Esophagus squamous epithelium (tissue), 5 donors: ENCODE measurements at regions not wholly inside any gene's neighbourhood (a gene's known extent, or its start where the extent isn't known, plus 50 kb on each side); places are given as distances from the start of the nearest gene placed in this dataset.

ENCODE experiments used
- DNase-seq: peaks from one replicate; lab custom pipeline; 2025; lab: John Stamatoyannopoulos, UW
- H3K27ac ChIP-seq, 4 donors: fragments of 200-600 bp; sonication (generic); one replicate each; pipeline ENCODE4 v1.5.1; 2016 to 2019; ENCODE audit warnings: mild to moderate bottlenecking in 1 of 4
- H3K27me3 ChIP-seq, 4 donors: fragments of 200-600 bp; sonication (generic); 1 replicate in 3 of 4; 2 replicates in 1 of 4; pipeline versions ENCODE4 v1.5.1 to v1.6.0; 2017 to 2021; ENCODE audit warnings: antibody characterized with exemption in 1 of 4
- H3K36me3 ChIP-seq, 3 donors: fragments of 200-600 bp; sonication (generic); one replicate each; pipeline ENCODE4 v1.5.1; 2016 to 2019
- H3K4me1 ChIP-seq, 3 donors: fragments of 200-600 bp; sonication (generic); one replicate each; pipeline ENCODE4 v1.5.1; 2017 to 2019
- H3K4me3 ChIP-seq, 4 donors: fragments of 200-600 bp; sonication (generic); 1 replicate in 3 of 4; 2 replicates in 1 of 4; pipeline ENCODE4 v1.5.1; 2016 to 2019; ENCODE audit warnings: mild to moderate bottlenecking in 2 of 4, moderate library complexity in 1 of 4
- H3K9me3 ChIP-seq, 3 donors: fragments of 200-600 bp; sonication (generic); one replicate each; pipeline ENCODE4 v1.5.1; 2016 to 2019
- CTCF ChIP-seq, 6 experiments: fragments of 450-650 bp in 4 of 6; fragments of 200-600 bp in 2 of 6; sonication (generic) in 2 of 6; IDR thresholded peaks; one replicate each; pipeline ENCODE4 v1.5.1; 2016 to 2019; ENCODE audit warnings: antibody characterized with exemption in 6 of 6, mild to moderate bottlenecking in 4 of 6, moderate library complexity in 4 of 6
- POLR2A ChIP-seq, 4 donors: fragments of 450-650 bp; IDR thresholded peaks; one replicate each; pipeline ENCODE4 v1.6.1; 2017; ENCODE audit warnings: antibody characterized with exemption in 4 of 4, mild to moderate bottlenecking in 4 of 4, moderate library complexity in 3 of 4
- WGBS, 2 donors: methylation state at CpG; one replicate each; pipeline ENCODE4 v1.1.5; 2018; 5-methylcytosine and 5-hydroxymethylcytosine counted together
- intact Hi-C: fragments of 100-400 bp; cut with DNase I; formaldehyde crosslinking; loops from one replicate; pipeline ENCODE4 v1.15.0; 2022
- donor health status: DM: yes; HTN: yes; CAD: no.

DNA sequence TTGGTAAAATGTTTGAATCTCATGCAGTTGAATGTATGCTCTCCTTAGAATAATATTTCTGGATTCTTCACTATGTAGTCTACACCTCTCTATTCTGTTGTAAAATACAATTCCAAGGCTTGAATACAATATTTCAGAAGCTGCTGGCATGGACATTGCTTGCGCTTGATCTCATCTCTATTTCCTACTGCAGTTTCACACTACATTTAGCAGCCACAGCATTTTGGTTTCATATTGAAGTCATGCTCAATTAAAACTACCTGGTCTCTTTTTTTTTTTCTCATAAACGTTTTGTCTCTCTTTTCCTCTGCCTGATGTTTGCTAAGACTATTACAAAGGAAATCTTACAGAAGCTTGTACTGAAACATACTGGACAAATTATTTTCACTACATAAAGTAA is 631.0 kb upstream of the TMPRSS15 start:
- no peaks in the 10 kb centered on the region for H3K9me3 ChIP-seq
- no peak for TF ChIP-seq CTCF (IDR thresholded peaks at IDR 0.05)
- no peak for TF ChIP-seq POLR2A (IDR thresholded peaks at IDR 0.05)
- DNase-seq: no peak
- H3K36me3 ChIP-seq: no peaks in the 10 kb centered on the region
- H3K4me1 ChIP-seq: no peaks in the 10 kb centered on the region
- H3K4me3 ChIP-seq: no peak overlapping the region
- H3K27me3 ChIP-seq: no peaks in the 10 kb centered on the region
- 46 to 54% methylated on average over 2 of the region's 2 CpGs for WGBS, 2 donors
- no peak overlapping the region for H3K27ac ChIP-seq
- intact Hi-C loops: no loop called here

- no peak overlapping the region for H3K4me3 ChIP-seq
- WGBS, 2 donors: 20 to 60% methylated on average over 2 of the region's 2 CpGs
- H3K27me3 ChIP-seq: no peaks in the 10 kb centered on the region
- no peaks in the 10 kb centered on the region for H3K36me3 ChIP-seq
- no peaks in the 10 kb centered on the region for H3K4me1 ChIP-seq
- TF ChIP-seq POLR2A (IDR thresholded peaks at IDR 0.05) (no peak), CTCF (IDR thresholded peaks at IDR 0.05) (no peak)
- intact Hi-C loops: no loop called here
- no peak overlapping the region for H3K27ac ChIP-seq
- DNase-seq: no peak
- H3K9me3 ChIP-seq: peaks cover 0 to 15% (median 0%) of the 10 kb centered on the region in 3 donors
Measured at GRCh38 chr21:19045876-19046275, 642.3 kb upstream of the TMPRSS15 start.

DNA sequence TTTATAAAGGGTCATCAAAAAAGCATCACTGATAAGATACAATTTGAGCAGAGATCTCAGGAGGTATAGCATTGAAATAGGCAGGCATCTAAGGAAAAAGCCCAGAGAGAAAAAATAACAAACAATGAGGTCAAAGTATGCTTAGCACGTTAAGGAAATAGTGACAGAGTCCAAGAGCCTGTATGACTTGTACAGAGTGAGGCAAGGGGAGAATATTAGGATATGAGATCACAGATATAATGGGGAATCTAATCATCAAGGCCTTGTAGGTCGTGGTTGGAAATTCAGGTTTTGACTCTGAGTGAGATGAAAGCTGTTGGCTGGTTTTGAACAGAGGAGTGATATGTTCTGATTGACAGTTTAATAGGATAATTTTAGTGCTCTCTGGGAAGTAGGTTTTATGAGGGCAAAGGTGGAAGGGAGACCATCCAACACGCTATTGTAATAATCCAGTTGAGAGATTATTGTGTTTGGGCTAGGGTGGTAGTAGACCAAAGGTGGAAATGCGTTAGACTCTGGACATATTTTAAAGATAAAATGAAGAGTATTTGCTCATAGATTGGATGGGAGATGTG is 644.6 kb upstream of the TMPRSS15 start:
- intact Hi-C loops: no loop called here
- TF ChIP-seq POLR2A (IDR thresholded peaks at IDR 0.05) (no peak), CTCF (IDR thresholded peaks at IDR 0.05) (no peak)

GRCh38 chr21:19049567-19049966 is 646.0 kb upstream of the TMPRSS15 start:
- 54 to 58% methylated on average over 4 of the region's 4 CpGs for WGBS, 2 donors
- intact Hi-C loops: no loop called here

More for the DNA sequence above, 644.6 kb upstream of the TMPRSS15 start:
- Histone ChIP-seq H3K27me3 (no peaks in the 10 kb centered on the region), H3K27ac (no peak overlapping the region), H3K9me3 (no peaks in the 10 kb centered on the region), H3K4me3 (no peak overlapping the region), H3K36me3 (no peaks in the 10 kb centered on the region), H3K4me1 (no peaks in the 10 kb centered on the region)
- WGBS, 2 donors: 43 to 45% methylated on average over 4 of the region's 4 CpGs
- DNase-seq: no peak

GRCh38 chr21:19065164-19065563 is 661.6 kb upstream of the TMPRSS15 start:
- H3K36me3 ChIP-seq: no peaks in the 10 kb centered on the region
- no peaks in the 10 kb centered on the region for H3K27me3 ChIP-seq
- no peak for DNase-seq
- H3K9me3 ChIP-seq: peaks cover 0 to 10% (median 5%) of the 10 kb centered on the region in 3 donors
- TF ChIP-seq POLR2A (IDR thresholded peaks at IDR 0.05): no peak
- intact Hi-C loops: no loop called here
- no peak overlapping the region for H3K4me3 ChIP-seq
- H3K27ac ChIP-seq: no peak overlapping the region
- 74 to 92% methylated on average over 4 to 8 of the region's 8 CpGs for WGBS, 2 donors
- H3K4me1 ChIP-seq: no peaks in the 10 kb centered on the region

More at GRCh38 chr21:19049567-19049966, 646.0 kb upstream of the TMPRSS15 start:
- H3K4me3 ChIP-seq: no peak overlapping the region
- no peak overlapping the region for H3K27ac ChIP-seq
- no peaks in the 10 kb centered on the region for H3K4me1 ChIP-seq
- no peaks in the 10 kb centered on the region for H3K27me3 ChIP-seq
- H3K9me3 ChIP-seq: no peaks in the 10 kb centered on the region
- no peaks in the 10 kb centered on the region for H3K36me3 ChIP-seq
- DNase-seq: no peak
- TF ChIP-seq POLR2A (IDR thresholded peaks at IDR 0.05) (no peak), CTCF (IDR thresholded peaks at IDR 0.05) (no peak)

- Histone ChIP-seq H3K9me3 (peaks cover 0 to 44% (median 5%) of the 10 kb centered on the region in 3 donors), H3K36me3 (no peaks in the 10 kb centered on the region), H3K4me3 (no peak overlapping the region), H3K27ac (no peak overlapping the region), H3K27me3 (no peaks in the 10 kb centered on the region), H3K4me1 (no peaks in the 10 kb centered on the region)
- no peak for DNase-seq
- intact Hi-C loops: no loop called here
- TF ChIP-seq POLR2A (IDR thresholded peaks at IDR 0.05) (no peak), CTCF (IDR thresholded peaks at IDR 0.05) (no peak)
- 63 to 67% methylated on average over 1 of the region's 1 CpG for WGBS, 2 donors
Measured at GRCh38 chr21:19076031-19076430, 672.4 kb upstream of the TMPRSS15 start.
